NCI-H510A (cell line): ENCODE measurements at regions not wholly inside any gene's neighbourhood (a gene's known extent, or its start where the extent isn't known, plus 50 kb on each side); places are given as distances from the start of the nearest gene placed in this dataset.

Experiments
- DNase-seq: peaks from one replicate; lab custom pipeline; 2025; lab: John Stamatoyannopoulos, UW

GRCh38 chr5:33254579-33254978, 186.2 kb upstream of the TARS1 start:
- DNase-seq, result no peak

DNA sequence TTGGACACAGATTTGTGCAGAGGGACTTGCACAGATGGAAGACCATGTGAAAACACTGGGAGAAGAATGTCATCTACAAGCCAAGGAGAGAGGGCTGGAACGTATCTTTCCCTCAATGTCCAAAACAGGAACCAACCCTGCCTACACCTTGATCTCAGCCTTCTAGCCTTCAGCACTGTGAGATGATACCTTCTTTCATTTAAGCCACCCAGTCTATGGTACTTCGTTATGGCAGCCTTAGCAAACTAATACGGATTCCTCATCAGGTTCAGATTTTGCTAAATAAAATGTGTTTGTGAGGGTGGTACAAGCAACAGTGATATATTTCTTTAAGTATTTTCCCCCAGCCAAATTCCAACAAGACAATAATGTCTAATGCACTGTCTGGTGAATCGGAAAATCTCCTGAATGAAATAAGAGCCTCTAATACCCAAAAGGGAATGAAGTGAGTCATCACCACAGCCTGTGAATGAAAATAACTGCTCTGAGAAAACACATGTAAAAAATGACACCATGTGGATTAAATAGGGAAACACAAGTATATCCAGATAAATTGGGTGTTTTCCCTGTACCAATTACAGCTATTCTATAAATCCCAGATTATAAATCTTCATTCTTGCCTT, 182.8 kb upstream of the TARS1 start:
- DNase-seq, result no peak

- no peak for DNase-seq
Measured at GRCh38 chr5:33258553-33258952, 182.2 kb upstream of the TARS1 start.

- DNase-seq, result no peak
Measured at GRCh38 chr5:33260098-33260497, 180.7 kb upstream of the TARS1 start.

GRCh38 chr5:33261305-33261704, 179.5 kb upstream of the TARS1 start:
- DNase-seq, result no peak

- no peak for DNase-seq
Measured at GRCh38 chr5:33261747-33262146, 179.0 kb upstream of the TARS1 start.

GRCh38 chr5:33267801-33268200, 173.0 kb upstream of the TARS1 start:
- no peak for DNase-seq

- DNase-seq, result no peak
Measured at GRCh38 chr5:33268374-33268773, 172.4 kb upstream of the TARS1 start.

- no peak for DNase-seq
Measured at GRCh38 chr5:33270671-33271070, 170.1 kb upstream of the TARS1 start.

DNA sequence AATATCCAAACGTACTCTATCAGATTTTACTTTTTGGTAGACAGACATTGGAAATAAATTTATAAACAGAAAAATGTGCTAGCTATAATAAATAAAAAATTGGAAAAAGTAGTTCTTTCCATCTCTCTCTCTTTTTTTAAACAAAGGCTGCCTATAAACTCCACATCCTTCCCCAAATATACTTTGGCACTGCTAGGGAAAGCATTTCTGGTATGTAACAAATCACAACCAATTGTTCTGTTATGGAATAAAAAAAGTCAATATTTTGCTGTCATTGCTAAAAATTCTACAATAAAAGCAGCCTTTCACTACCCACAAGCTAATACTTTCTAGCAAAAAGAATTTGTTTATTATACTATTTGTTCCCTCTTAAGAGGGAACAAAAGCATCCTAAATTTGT, 169.2 kb upstream of the TARS1 start:
- no peak for DNase-seq

- DNase-seq, result no peak
Measured at GRCh38 chr5:33272288-33272687, 168.5 kb upstream of the TARS1 start.

DNA sequence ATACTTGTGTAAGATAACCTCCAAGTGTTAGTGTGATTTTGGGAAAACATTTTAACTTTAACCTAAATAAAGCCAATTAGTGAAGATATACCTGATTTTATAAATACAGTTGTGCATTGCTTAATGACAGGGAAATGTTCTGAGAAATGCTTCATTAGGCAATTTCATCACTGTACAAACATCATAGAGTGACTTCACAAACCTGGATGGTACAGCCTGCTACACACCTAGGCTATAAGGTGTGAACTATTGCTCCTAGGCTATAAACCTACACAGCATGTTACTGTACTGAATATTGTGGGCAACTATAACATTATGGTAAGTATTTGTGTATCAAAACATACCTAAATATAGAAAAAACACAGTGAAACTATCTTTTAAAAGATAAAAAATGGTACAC, 166.8 kb upstream of the TARS1 start:
- DNase-seq, result no peak

DNA sequence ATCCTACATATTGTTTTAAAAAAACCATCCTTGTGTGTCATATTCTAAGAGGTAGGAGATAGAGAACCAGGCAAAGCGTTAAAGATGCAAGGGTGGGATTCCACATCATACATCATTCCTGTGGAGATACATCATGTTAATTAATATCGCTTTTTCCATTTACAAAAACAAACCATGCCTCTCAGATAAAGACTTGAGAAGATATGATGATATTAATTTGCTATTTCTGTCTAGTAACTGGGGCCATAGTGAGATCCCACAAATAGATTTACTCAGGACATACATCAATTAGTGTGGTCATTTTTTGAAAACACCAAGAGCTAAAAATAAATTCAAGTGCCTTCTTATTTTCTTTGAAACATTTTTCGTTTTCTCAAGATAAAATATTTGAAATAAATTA, 165.4 kb upstream of the TARS1 start:
- DNase-seq, result no peak

DNA sequence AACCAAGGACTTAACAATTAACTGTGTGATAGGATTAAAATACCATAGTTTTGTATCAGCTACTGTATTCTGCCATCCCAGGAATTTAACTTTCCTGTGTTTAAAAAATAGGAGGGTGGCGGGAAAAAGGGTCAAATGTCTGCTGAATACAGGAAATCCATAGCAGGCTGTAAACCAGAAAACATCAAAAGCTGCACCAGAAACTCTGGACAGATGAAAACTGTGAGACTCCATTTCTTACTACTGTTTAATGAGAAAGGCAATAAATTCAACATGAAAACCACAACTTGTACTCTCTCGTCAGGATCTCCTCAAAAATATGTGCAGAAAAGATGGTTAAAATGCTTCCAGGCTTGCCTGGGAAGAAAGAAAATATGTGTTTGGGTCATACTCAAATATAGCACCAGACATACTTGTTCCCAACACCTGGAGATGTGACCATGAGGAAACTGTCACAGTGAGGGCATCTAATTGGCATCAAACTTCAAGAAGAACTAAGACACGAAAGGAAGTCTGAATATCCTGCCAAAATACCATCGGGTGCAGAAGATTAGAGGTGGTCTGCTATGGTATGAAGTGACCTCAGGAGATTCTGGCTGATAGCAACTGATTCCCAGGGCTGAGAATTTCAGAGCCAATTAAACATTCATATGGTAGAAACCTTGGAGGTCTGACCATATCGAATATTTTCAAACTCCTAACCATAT, 164.7 kb upstream of the TARS1 start:
- no peak for DNase-seq

DNA sequence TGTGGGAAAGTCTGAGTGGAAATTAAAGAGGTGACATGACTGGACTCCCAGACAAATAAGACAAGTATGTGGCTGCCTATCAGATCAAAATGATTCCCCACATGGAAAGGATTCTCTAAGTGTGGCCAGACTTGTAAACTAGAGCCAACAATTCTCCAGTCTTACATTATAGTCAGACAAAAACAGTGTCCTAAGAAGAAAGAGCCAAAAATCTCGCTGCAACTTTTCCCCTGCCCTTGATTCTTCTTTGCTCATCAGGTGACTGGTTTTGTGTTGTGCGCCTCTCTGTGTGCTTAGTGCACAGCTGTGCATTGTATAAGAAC, 164.2 kb upstream of the TARS1 start:
- DNase-seq, result no peak

DNA sequence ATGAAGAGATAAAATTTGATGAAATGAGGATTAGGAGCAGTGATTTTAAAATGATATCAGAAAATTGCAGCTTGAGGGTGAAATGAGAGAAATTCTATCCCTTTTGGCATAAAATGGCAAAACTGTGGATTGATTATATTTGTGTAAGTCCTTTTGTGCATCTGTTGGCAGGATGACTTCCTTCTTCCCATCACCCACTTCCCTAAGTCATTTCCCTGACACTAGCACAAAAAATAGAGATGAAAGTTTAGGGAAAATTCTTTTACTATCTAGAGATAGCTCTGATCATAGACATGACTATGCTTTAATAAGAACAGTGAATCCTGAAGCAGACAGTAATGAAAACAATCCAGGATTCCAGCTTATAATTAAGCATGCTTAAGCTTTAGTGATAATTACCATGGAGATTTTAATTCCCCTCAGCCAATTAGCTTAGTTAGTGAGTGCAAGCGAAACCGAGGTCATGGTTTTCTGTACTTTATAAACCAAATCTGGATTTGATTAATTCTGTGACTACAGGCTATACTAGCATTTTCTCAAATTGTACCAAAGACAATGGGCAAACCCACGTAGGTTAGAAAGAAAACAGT, 163.6 kb upstream of the TARS1 start:
- DNase-seq, result no peak

DNA sequence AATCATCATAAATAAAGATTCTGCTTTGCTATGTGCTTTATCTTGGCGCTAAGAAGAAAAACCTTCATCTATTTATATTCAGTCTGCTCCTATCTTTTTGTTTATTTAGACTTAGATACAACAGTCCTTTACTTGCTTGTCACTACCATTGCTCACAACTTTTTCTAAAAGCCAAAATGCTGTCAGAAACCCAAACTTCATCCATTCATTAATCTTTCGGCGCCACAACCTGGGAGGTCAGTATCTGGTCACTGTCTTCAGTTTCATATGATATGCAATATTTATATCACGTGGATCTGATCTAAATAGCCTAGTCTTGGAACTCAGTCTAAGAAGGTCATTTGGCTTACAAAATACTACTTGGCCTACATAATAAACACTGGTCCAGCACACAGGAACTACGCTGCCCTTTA, 159.3 kb upstream of the TARS1 start:
- no peak for DNase-seq

DNA sequence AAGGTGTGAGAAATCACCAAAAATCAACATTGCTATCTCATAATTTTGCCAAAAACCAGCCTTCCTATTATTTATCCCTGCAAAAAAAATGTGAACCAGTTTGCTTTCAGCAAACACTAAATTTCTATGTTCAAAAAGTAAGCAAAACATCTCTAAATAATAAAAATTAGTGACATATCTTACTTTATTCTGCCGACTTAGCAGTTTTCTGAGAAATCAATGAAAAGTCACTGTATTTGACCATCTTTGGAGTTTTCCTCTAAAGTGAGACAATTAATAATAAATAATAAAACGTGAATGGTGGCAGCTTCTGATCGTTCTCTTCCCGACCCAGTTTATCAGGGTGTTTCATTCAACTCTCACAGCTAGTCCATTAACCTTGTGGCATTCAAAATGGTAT, 158.6 kb upstream of the TARS1 start:
- no peak for DNase-seq

DNA sequence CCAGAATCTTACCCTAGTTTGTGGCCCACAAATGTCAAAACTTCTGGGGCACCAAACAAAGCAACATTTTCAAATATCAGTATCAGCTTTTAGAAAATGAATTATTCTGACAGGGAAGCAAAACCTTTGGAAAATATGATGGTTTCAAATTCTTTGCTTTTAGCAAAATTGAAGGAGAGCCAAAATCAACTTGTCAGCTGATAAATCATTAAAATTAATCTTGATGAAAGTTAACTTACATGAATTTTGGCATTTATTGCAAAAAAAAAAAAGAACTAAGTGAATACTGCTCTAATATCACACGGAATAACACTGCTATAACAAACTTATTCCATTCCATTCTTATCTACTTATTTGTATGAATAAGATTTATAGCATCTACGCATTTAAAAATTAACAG, 158.1 kb upstream of the TARS1 start:
- no peak for DNase-seq

DNA sequence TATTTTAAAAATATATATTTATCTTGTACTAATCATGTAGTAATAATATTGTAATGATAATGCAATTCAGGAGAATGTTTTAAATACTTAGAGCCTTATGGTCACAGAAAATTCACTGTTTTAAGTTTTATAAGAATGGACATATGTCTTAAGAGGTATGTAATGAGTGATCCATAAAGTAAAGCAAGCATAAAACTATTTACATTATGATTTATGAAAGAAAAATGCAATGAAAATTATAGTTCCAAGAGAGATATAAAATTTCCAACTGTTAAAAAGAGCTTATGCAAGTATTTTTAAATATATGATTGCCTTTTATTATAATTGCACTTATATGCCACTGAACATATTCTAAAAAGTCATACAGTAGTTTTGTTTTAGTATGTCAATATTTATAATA, 157.5 kb upstream of the TARS1 start:
- no peak for DNase-seq

DNA sequence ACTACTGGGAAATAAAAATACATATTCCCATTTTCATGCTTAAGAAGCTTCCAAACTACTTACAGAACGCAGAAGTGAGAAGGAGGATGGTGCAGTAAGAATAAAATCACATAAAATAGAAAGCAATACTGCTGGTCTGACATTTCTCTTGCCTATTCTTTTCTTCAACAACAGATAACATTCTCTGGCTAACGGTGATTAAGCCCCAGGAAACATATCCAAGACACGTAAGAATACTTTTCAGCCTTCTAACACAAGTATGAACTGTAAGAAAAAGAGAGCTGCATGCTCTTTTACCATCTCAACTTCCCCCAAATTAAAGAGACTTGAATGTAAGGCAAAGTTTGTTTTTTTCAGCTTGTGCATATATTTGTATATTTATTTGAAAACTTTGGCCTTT, 156.1 kb upstream of the TARS1 start:
- DNase-seq, result no peak

GRCh38 chr5:33287242-33287641, 153.5 kb upstream of the TARS1 start:
- no peak for DNase-seq

DNA sequence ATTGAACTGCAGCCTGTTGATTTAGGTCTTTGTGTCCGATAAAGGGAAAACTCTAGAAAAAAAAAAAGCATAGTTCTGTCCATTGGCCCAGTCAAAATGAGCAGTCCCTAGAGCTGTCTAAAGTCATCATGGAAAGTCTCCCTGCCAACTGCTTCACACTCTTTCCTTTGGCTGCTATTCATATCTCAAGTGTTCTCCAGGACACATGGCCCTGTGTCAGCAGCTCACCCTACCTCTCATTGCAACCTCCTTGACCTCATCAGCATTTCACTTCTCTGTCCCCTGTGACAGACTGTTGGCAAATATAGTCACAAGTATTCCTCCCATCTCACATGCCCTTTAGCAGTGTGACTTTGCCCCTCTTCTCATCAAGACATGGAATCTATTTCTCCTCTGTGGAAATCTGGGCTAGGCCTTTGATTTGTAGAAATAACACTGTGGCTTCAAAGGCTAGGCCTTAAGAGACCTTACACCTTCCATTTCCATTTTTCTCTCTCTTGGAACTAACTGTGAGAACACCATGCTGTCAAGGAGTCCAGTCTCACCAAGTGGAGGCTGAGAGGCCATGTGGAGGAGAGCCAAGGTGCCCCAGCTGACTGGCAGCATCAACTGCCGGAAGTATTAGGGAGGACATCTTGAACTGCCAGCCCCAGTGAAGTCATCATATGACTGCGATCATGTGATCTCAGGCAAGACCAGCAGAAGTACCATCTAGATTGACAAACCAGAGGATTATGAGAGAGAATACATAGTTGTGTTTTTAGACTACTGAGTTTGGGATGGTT, 149.4 kb upstream of the TARS1 start:
- no peak for DNase-seq
